GM18951 (cell line): ENCODE measurements at regions not wholly inside any gene's neighbourhood (a gene's known extent, or its start where the extent isn't known, plus 50 kb on each side); places are given as distances from the start of the nearest gene placed in this dataset.
"Not testable (repeated sequence)": the region's sequence is repeated elsewhere in the genome, so short reads cannot be mapped to it uniquely, and the experiment has no call there.

Experiments used
- POLR2A ChIP-seq: IDR thresholded peaks from 4 replicates; pipeline ENCODE4 v1.6.1; 2011; ENCODE audit warnings: mild to moderate bottlenecking; ENCODE audit not compliant: insufficient read length, insufficient read depth; ENCODE audit errors: extremely low read depth
- in situ Hi-C: fragments of 300-500 bp; cut with MboI; formaldehyde crosslinking; loops from one replicate; pipeline ENCODE4 v1.12.0; 2022; ENCODE audit warnings: low sequenced_read_pairs, mixed read lengths, inconsistent platforms; ENCODE audit not compliant: unreplicated experiment

GRCh38 chr1:29621826-29622435, 385.6 kb downstream of the PTPRU start:
- in situ Hi-C loops, result no loop called here

GRCh38 chr1:29620631-29621030, 384.3 kb downstream of the PTPRU start:
- in situ Hi-C loops, result no loop called here
- TF ChIP-seq POLR2A, result no peak

More at GRCh38 chr1:29621826-29622435, 385.6 kb downstream of the PTPRU start:
- TF ChIP-seq POLR2A, result no peak

- in situ Hi-C loops, result no loop called here
- TF ChIP-seq POLR2A, result no peak
These were observed 370.9 kb downstream of the PTPRU start for GRCh38 chr1:29607236-29607635.

- in situ Hi-C loops, result not testable (repeated sequence)
These were observed 368.5 kb downstream of the PTPRU start for GRCh38 chr1:29604796-29605195.

GRCh38 chr1:29603622-29604021, 367.3 kb downstream of the PTPRU start:
- in situ Hi-C loops, result no loop called here
- TF ChIP-seq POLR2A, result no peak

- in situ Hi-C loops, result no loop called here
- TF ChIP-seq POLR2A, result no peak
These were observed 365.9 kb downstream of the PTPRU start for GRCh38 chr1:29602203-29602602.

- TF ChIP-seq POLR2A, result no peak
- in situ Hi-C loops, result no loop called here
These were observed 364.7 kb downstream of the PTPRU start for GRCh38 chr1:29601021-29601420.

- in situ Hi-C loops, result no loop called here
- TF ChIP-seq POLR2A, result no peak
These were observed 363.5 kb downstream of the PTPRU start for GRCh38 chr1:29599826-29600225.

- TF ChIP-seq POLR2A, result no peak
- in situ Hi-C loops, result no loop called here
These were observed 362.7 kb downstream of the PTPRU start for GRCh38 chr1:29599071-29599470.

GRCh38 chr1:29597861-29598260, 361.5 kb downstream of the PTPRU start:
- TF ChIP-seq POLR2A, result no peak
- in situ Hi-C loops, result no loop called here

- in situ Hi-C loops, result no loop called here
- no peak for TF ChIP-seq POLR2A
These were observed 357.5 kb downstream of the PTPRU start for GRCh38 chr1:29593601-29594382.

- in situ Hi-C loops, result no loop called here
- no peak for TF ChIP-seq POLR2A
These were observed 356.4 kb downstream of the PTPRU start for GRCh38 chr1:29592731-29593130.

GRCh38 chr1:29592261-29592615, 355.9 kb downstream of the PTPRU start:
- in situ Hi-C loops, result no loop called here
- no peak for TF ChIP-seq POLR2A

GRCh38 chr1:29591601-29592260, 355.4 kb downstream of the PTPRU start:
- in situ Hi-C loops, result no loop called here
- TF ChIP-seq POLR2A, result no peak
